K562 (cell line): ENCODE measurements at regions not wholly inside any gene's neighbourhood (a gene's known extent, or its start where the extent isn't known, plus 50 kb on each side); places are given as distances from the start of the nearest gene placed in this dataset.
"Not testable (repeated sequence)": the region's sequence is repeated elsewhere in the genome, so short reads cannot be mapped to it uniquely, and the experiment has no call there.

Experiments
- ATAC-seq: fragments of 200-7000 bp; cut with Tn5 transposase; 3 replicates; pipeline ENCODE4 v1.9.1; 2020; ENCODE audit warnings: moderate library complexity
- BruUV-seq: library from RNA; stranded (reverse); fragments of 400-500 nt; replicated peaks from 2 replicates; lab custom pipeline; 2021; lab: Mats Ljungman, UMichigan
- CTCF ChIA-PET: fragments of 300-600 bp; formaldehyde crosslinking; extraction: SDS; loops from one replicate; lab custom pipeline; 2021; ENCODE audit warnings: low intra/inter-chr PET ratio; lab: Yijun Ruan, JAX
- POLR2A ChIA-PET: fragments of 300-600, 350-650 bp; sonication (Branson Sonifier 250); formaldehyde crosslinking; extraction: SDS; loops from one replicate; lab custom pipeline; 2021; ENCODE audit warnings: antibody characterized with exemption, inconsistent platforms; lab: Yijun Ruan, JAX
- DNase-seq, 4 experiments: peaks; one replicate each; pipeline versions ENCODE4 v3.0.0 to v3.0.0-alpha.2; 2011 to 2018; ENCODE audit warnings: low spot score in 3 of 4, mixed read lengths in 3 of 4; ENCODE audit errors: extremely low read depth in 1 of 4
- FAIRE-seq: peaks from 2 replicates; lab custom pipeline; 2011; peaks lifted over from hg19 to GRCh38; lab: Jason Lieb, UNC
- H2AFZ ChIP-seq: 2 replicates; pipeline ENCODE4 v1.6.0; 2011; ENCODE audit warnings: low read depth, low read length, control low read depth, inconsistent platforms
- H3K27ac ChIP-seq: fragments of 200-600 bp; 3 replicates; pipeline ENCODE4 v1.8.0; 2011; ENCODE audit warnings: low read depth, mild to moderate bottlenecking, control low read depth, inconsistent platforms, low read length, moderate library complexity, mixed read lengths; ENCODE audit errors: extremely low read depth
- H3K27me3 ChIP-seq, 2 experiments: fragments of 300-600 bp in 1 of 2; 2 replicates in 1 of 2; 3 replicates in 1 of 2; pipeline versions ENCODE4 v1.6.0 to v1.8.0; 2011; ENCODE audit warnings: inconsistent platforms in 2 of 2, low read length in 2 of 2, mild to moderate bottlenecking in 1 of 2, mixed read lengths in 1 of 2, moderate library complexity in 1 of 2; ENCODE audit not compliant: control insufficient read depth in 2 of 2, insufficient read depth in 2 of 2
- H3K36me3 ChIP-seq: fragments of 300-600 bp; 3 replicates; pipeline ENCODE4 v1.8.0; 2011; ENCODE audit warnings: mild to moderate bottlenecking, low read length, inconsistent platforms; ENCODE audit not compliant: control insufficient read depth, insufficient read depth
- H3K4me1 ChIP-seq, 2 experiments: fragments of 200-600 bp in 1 of 2; replicated peaks in 1 of 2; 2 replicates in 1 of 2; 3 replicates in 1 of 2; pipeline versions ENCODE4 v1.5.1 to v1.8.0; 2011; ENCODE audit warnings: inconsistent platforms in 2 of 2, low read length in 2 of 2, mild to moderate bottlenecking in 1 of 2, mixed read lengths in 1 of 2, moderate library complexity in 1 of 2; ENCODE audit not compliant: control insufficient read depth in 2 of 2, insufficient read depth in 2 of 2
- H3K4me2 ChIP-seq: 2 replicates; pipeline ENCODE4 v1.6.1; 2011; ENCODE audit warnings: low read length, control low read depth, inconsistent platforms, mixed read lengths; ENCODE audit not compliant: insufficient read depth
- H3K4me3 ChIP-seq: fragments of 200-600 bp; sonication (generic), shearing (Covaris generic); 2 replicates; pipeline ENCODE4 v1.5.1; 2016; ENCODE audit warnings: control low read depth, inconsistent platforms
- H3K79me2 ChIP-seq: fragments of 200-600 bp; 3 replicates; pipeline ENCODE4 v1.8.0; 2011; ENCODE audit warnings: low read length, inconsistent platforms; ENCODE audit not compliant: control insufficient read depth, insufficient read depth
- H3K9ac ChIP-seq, 2 experiments: 2 replicates each; pipeline versions ENCODE4 v1.6.0 to v1.6.1; 2011; ENCODE audit warnings: low read depth in 2 of 2, low read length in 2 of 2, control low read depth in 1 of 2, inconsistent platforms in 1 of 2, mild to moderate bottlenecking in 1 of 2, mixed read lengths in 1 of 2; ENCODE audit not compliant: insufficient read depth in 1 of 2
- H3K9me1 ChIP-seq: one replicate; pipeline ENCODE4 v1.6.0; 2011; ENCODE audit warnings: inconsistent platforms, mild to moderate bottlenecking, low read length, moderate library complexity; ENCODE audit not compliant: control insufficient read depth, insufficient read depth
- H3K9me3 ChIP-seq: replicated peaks from 2 replicates; pipeline ENCODE4 v1.5.1; 2011; ENCODE audit warnings: low read depth, low read length, inconsistent platforms; ENCODE audit not compliant: control insufficient read depth, insufficient read depth
- H4K20me1 ChIP-seq: replicated peaks from 2 replicates; pipeline ENCODE4 v1.6.1; 2011; ENCODE audit warnings: low read length, inconsistent platforms, mixed read lengths; ENCODE audit not compliant: control insufficient read depth, insufficient read depth
- ELF2 ChIP-seq: fragments of 250-450 bp; sonication (Bioruptor Pico); IDR thresholded peaks from 2 replicates; pipeline ENCODE4 v1.5.0; 2021; ENCODE audit warnings: mild to moderate bottlenecking
- PCBP2 ChIP-seq: fragments of 200-400 bp; formaldehyde crosslinking; IDR thresholded peaks from 2 replicates; pipeline ENCODE4 v1.6.1; 2018; ENCODE audit warnings: low read length, low read depth, mild to moderate bottlenecking, moderate library complexity; ENCODE audit not compliant: poor library complexity, severe bottlenecking
- PHF8 ChIP-seq: fragments of 200-600 bp; sonication (generic); IDR thresholded peaks from 2 replicates; pipeline ENCODE4 v1.6.1; 2012; ENCODE audit warnings: mixed run types, mild to moderate bottlenecking, inconsistent platforms, low read length, moderate library complexity, borderline replicate concordance
- RBFOX2 ChIP-seq: fragments of 200-400 bp; formaldehyde crosslinking; IDR thresholded peaks from 2 replicates; pipeline ENCODE4 v1.6.1; 2017; ENCODE audit warnings: low read depth, mild to moderate bottlenecking, low read length, moderate library complexity
- RFX5 ChIP-seq: IDR thresholded peaks from 2 replicates; pipeline ENCODE4 v1.6.1; 2011; ENCODE audit warnings: low read depth, mild to moderate bottlenecking, improper control_type of control experiment, low read length
- SRF ChIP-seq, 2 experiments: fragments of 250-450, 450-650 bp in 1 of 2; sonication (Bioruptor Pico) in 1 of 2; sonication (generic) in 1 of 2; formaldehyde crosslinking; IDR thresholded peaks; 2 replicates each; pipeline versions ENCODE4 v1.5.0 to v1.5.1; 2020 to 2022; ENCODE audit warnings: mild to moderate bottlenecking in 1 of 2, missing genetic modification reagents in 1 of 2
- TEAD2 ChIP-seq: fragments of 450-650 bp; IDR thresholded peaks from 2 replicates; pipeline ENCODE4 v1.6.1; 2016; ENCODE audit warnings: missing genetic modification characterization, control low read depth, missing compliant biosample characterization
- TRIM24 ChIP-seq, 2 experiments: fragments of 450-650 bp; IDR thresholded peaks; 2 replicates each; pipeline ENCODE4 v1.6.1; 2016
- ZNF146 ChIP-seq: IDR thresholded peaks from one replicate; pipeline ENCODE4 v1.6.1; 2018; ENCODE audit warnings: missing compliant biosample characterization; ENCODE audit not compliant: unreplicated experiment
- ZNF316 ChIP-seq: fragments of 450-650 bp; IDR thresholded peaks from 2 replicates; pipeline ENCODE4 v1.6.1; 2016
- ZNF79 ChIP-seq: fragments of 250-450 bp; sonication (Bioruptor Pico); IDR thresholded peaks from 2 replicates; pipeline ENCODE4 v1.4.0; 2020; ENCODE audit warnings: low read depth, mild to moderate bottlenecking, moderate library complexity
- WGBS: fragments of 100-300 bp; shearing (Covaris generic); methylation state at CpG from one replicate; pipeline ENCODE4 v1.1.6; 2016; ENCODE audit warnings: low coverage, mixed read lengths; ENCODE audit not compliant: insufficient coverage; ENCODE audit errors: missing lambda C conversion rate; 5-methylcytosine and 5-hydroxymethylcytosine counted together
- in situ Hi-C: fragments of 300-500 bp; cut with MboI; formaldehyde crosslinking; loops from 4 replicates; pipeline ENCODE4 v1.15.0; 2018; ENCODE audit warnings: inconsistent platforms, mixed read lengths
- intact Hi-C: fragments of 100-400 bp; cut with micrococcal nuclease; formaldehyde crosslinking; loops from 2 replicates; pipeline ENCODE4 v1.14.2; 2022
- TF ChIP-seq, protein P1 (sequence below), 3 experiments: fragments of 200-800 bp in 1 of 3; sonication (Bioruptor generic) in 1 of 3; sonication (generic) in 1 of 3; formaldehyde crosslinking in 1 of 3; IDR thresholded peaks; 2 replicates each; pipeline versions ENCODE4 v1.6.1 to v1.8.0; 2016 to 2022; ENCODE audit warnings: mild to moderate bottlenecking in 2 of 3, missing compliant biosample characterization in 2 of 3, missing genetic modification characterization in 2 of 3, missing genetic modification reagents in 1 of 3
- TF ChIP-seq, protein P2 (sequence below): fragments of 450-650 bp; IDR thresholded peaks from 2 replicates; pipeline ENCODE4 v1.6.1; 2018; ENCODE audit warnings: mild to moderate bottlenecking, low read depth; ENCODE audit not compliant: partially characterized antibody

DNA sequence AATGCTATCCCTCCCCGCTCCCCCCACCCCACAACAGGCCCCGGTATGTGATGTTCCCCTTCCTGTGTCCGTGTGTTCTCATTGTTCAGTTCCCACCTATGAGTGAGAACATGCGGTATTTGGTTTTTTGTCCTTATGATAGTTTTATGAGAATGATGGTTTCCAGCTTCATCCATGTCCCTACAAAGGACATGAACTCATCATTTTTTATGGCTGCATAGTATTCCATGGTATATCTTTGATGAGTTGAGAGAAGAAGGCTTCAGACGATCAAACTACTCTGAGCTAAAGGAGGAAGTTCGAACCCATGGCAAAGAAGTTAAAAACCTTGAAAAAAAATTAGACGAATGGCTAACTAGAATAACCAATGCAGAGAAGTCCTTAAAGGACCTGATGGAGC lies 116.2 kb downstream of the SYF2 start:
- in situ Hi-C loops, H3K27ac ChIP-seq, H3K9me3 ChIP-seq, CTCF ChIA-PET, H3K4me1 ChIP-seq, H3K4me3 ChIP-seq, H3K9ac ChIP-seq, intact Hi-C loops, BruUV-seq, H2AFZ ChIP-seq, H4K20me1 ChIP-seq, H3K4me2 ChIP-seq, DNase-seq, H3K36me3 ChIP-seq, ATAC-seq, H3K9me1 ChIP-seq, H3K79me2 ChIP-seq, FAIRE-seq: not testable (repeated sequence)
- peak; percentile 54 for TF ChIP-seq ZNF146
- POLR2A ChIA-PET: interaction anchor here (1.7 kb wide), 1 partner anchor 9 kb away, joined by 4 read pairs; no protein-coding TSS in a partner anchor
- 12% methylated on average over 6 of the region's 7 CpGs for WGBS
- H3K27me3 ChIP-seq: peaks cover 23 to 31% of the 10 kb centered on the region in 2 experiments

DNA sequence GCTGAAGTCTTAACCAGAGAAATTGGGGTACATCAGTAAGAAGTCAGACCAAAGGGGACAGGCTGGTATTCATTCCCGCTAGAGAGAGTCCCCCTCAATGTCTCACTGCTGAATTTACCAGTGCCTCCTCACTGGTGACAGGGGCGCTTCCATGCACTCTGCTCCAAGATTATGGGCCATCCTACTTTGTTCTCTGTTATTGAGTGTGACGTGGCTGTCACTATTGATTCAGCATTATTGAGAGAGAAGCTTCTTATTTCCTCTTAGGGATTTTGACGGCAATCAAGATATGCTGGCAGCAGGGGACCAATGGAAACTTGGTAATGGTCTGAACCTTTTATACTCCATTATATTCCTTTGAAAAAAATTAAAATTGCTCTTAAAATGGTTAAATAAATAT lies 118.6 kb downstream of the SYF2 start:
- Histone ChIP-seq H3K4me2 (no peak overlapping the region), H3K4me1 (no peaks in the 10 kb centered on the region), H3K27ac (no peak overlapping the region), H3K79me2 (no peaks in the 10 kb centered on the region), H3K36me3 (no peaks in the 10 kb centered on the region), H3K9me3 (peaks cover 7% of the 10 kb centered on the region), H2AFZ (no peak overlapping the region), H3K9ac (no peak overlapping the region), H3K27me3 (peaks cover 21 to 31% of the 10 kb centered on the region in 2 experiments; a peak in 4 of 5 replicates), H4K20me1 (no peaks in the 10 kb centered on the region), H3K9me1 (no peaks in the 10 kb centered on the region), H3K4me3 (no peak overlapping the region)
- ATAC-seq (no peak), DNase-seq (no peak), FAIRE-seq (no peak)
- in situ Hi-C loops: no loop called here
- intact Hi-C loops: no loop called here
- POLR2A ChIA-PET: interaction anchor here (0.6 kb wide), 1 partner anchor 76 kb away, joined by 3 read pairs; no protein-coding TSS in a partner anchor
- no TSS peak for BruUV-seq
- 1% methylated on average over 4 of the region's 4 CpGs for WGBS
- CTCF ChIA-PET: no interaction called here
- TF ChIP-seq ZNF316 (no peak), ELF2 (no peak), TEAD2 (tag) (no peak), PCBP2 (no peak), ZNF79 (no peak), RBFOX2 (no peak), RFX5 (no peak), SRF (CRISPR knock-in tag; IDR thresholded peaks at IDR 0.05) (no peak), PHF8 (no peak), TRIM24 (IDR thresholded peaks at IDR 0.05) (no peak)
- TF ChIP-seq, protein P1, sequence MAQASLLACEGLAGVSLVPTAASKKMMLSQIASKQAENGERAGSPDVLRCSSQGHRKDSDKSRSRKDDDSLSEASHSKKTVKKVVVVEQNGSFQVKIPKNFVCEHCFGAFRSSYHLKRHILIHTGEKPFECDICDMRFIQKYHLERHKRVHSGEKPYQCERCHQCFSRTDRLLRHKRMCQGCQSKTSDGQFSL (CRISPR knock-in tag; IDR thresholded peaks at IDR 0.05): no peak
- TF ChIP-seq, protein P1 (tag; IDR thresholded peaks at IDR 0.05): no peak
- TF ChIP-seq, protein P2, sequence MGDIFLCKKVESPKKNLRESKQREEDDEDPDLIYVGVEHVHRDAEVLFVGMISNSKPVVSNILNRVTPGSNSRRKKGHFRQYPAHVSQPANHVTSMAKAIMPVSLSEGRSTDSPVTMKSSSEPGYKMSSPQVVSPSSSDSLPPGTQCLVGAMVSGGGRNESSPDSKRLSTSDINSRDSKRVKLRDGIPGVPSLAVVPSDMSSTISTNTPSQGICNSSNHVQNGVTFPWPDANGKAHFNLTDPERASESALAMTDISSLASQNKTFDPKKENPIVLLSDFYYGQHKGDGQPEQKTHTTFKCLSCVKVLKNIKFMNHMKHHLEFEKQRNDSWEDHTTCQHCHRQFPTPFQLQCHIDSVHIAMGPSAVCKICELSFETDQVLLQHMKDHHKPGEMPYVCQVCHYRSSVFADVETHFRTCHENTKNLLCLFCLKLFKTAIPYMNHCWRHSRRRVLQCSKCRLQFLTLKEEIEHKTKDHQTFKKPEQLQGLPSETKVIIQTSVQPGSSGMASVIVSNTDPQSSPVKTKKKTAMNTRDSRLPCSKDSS: no peak
